SK-N-SH (cell line): ENCODE measurements at regions not wholly inside any gene's neighbourhood (a gene's known extent, or its start where the extent isn't known, plus 50 kb on each side); places are given as distances from the start of the nearest gene placed in this dataset.
"Not testable (repeated sequence)": the region's sequence is repeated elsewhere in the genome, so short reads cannot be mapped to it uniquely, and the experiment has no call there.

Experiments
- EZH2phosphoT487 ChIP-seq: fragments of 200-600 bp; sonication (generic); IDR thresholded peaks from 2 replicates; pipeline ENCODE4 v1.6.1; 2017; ENCODE audit warnings: low read depth, mixed run types, mild to moderate bottlenecking, antibody characterized with exemption, moderate library complexity, borderline replicate concordance
- TEAD4 ChIP-seq: IDR thresholded peaks from 2 replicates; pipeline ENCODE4 v1.4.0; 2012; ENCODE audit warnings: mild to moderate bottlenecking, borderline replicate concordance; ENCODE audit not compliant: insufficient read depth
- TF ChIP-seq, protein P1 (sequence below): fragments of 200-600 bp; sonication (generic); IDR thresholded peaks from 2 replicates; pipeline ENCODE4 v1.6.1; 2017; ENCODE audit warnings: antibody characterized with exemption, mild to moderate bottlenecking, moderate library complexity
- TF ChIP-seq, protein P2 (sequence below): IDR thresholded peaks from 2 replicates; pipeline ENCODE4 v1.4.0; 2012; ENCODE audit warnings: low read depth, borderline replicate concordance

DNA sequence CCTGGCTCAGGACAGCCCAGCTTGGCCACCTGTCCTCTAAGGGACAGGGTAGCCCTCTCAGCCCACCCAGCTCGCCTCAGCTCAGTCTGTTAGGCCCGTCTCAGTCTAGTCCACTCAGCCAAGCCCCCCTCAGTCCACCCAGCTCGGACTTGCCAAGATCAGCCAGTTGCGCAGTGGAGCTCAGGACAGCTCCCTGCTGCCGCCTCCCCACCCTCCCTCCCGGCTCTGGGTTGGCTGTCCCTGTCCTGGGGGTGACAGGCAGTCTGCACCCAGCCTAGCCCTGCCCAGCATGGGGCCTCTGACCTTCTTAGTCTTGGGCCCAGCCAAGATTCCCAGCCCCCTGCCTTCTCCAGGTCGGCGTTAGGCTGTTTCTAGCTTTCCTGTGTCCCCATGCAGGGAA lies 196.9 kb downstream of the TMEM121 start:
- TF ChIP-seq, protein P1, sequence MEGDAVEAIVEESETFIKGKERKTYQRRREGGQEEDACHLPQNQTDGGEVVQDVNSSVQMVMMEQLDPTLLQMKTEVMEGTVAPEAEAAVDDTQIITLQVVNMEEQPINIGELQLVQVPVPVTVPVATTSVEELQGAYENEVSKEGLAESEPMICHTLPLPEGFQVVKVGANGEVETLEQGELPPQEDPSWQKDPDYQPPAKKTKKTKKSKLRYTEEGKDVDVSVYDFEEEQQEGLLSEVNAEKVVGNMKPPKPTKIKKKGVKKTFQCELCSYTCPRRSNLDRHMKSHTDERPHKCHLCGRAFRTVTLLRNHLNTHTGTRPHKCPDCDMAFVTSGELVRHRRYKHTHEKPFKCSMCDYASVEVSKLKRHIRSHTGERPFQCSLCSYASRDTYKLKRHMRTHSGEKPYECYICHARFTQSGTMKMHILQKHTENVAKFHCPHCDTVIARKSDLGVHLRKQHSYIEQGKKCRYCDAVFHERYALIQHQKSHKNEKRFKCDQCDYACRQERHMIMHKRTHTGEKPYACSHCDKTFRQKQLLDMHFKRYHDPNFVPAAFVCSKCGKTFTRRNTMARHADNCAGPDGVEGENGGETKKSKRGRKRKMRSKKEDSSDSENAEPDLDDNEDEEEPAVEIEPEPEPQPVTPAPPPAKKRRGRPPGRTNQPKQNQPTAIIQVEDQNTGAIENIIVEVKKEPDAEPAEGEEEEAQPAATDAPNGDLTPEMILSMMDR = not testable (repeated sequence)
- TF ChIP-seq EZH2phosphoT487, TEAD4: not testable (repeated sequence)
- TF ChIP-seq, protein P2, sequence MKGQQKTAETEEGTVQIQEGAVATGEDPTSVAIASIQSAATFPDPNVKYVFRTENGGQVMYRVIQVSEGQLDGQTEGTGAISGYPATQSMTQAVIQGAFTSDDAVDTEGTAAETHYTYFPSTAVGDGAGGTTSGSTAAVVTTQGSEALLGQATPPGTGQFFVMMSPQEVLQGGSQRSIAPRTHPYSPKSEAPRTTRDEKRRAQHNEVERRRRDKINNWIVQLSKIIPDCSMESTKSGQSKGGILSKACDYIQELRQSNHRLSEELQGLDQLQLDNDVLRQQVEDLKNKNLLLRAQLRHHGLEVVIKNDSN = not testable (repeated sequence)
